Omental fat pad (tissue), 3 donors: ENCODE measurements at regions not wholly inside any gene's neighbourhood (a gene's known extent, or its start where the extent isn't known, plus 50 kb on each side); places are given as distances from the start of the nearest gene placed in this dataset.

ENCODE experiments used
- ATAC-seq: fragments of 150-250 bp; one replicate; pipeline ENCODE4 v1.9.1; 2016; ENCODE audit warnings: mild to moderate bottlenecking, moderate library complexity; ENCODE audit not compliant: low FRiP score
- DNase-seq: peaks from one replicate; pipeline ENCODE4 v3.0.0-alpha.2; 2019; ENCODE audit warnings: low spot score
- CTCF ChIP-seq, 3 donors: fragments of 450-650 bp; IDR thresholded peaks; one replicate each; pipeline ENCODE4 v1.5.1; 2016 to 2017; ENCODE audit warnings: antibody characterized with exemption in 3 of 3, mild to moderate bottlenecking in 3 of 3, moderate library complexity in 2 of 3

- ATAC-seq = no peak
- no peak for DNase-seq
- no peak for TF ChIP-seq CTCF (IDR thresholded peaks at IDR 0.05)
Measured at GRCh38 chr1:30471307-30471706, 252.1 kb downstream of the MATN1 start.

- no peak for TF ChIP-seq CTCF (IDR thresholded peaks at IDR 0.05)
- DNase-seq = no peak
- ATAC-seq = no peak
Measured at GRCh38 chr1:30469426-30469825, 254.0 kb downstream of the MATN1 start.

- DNase-seq = no peak
- TF ChIP-seq CTCF (IDR thresholded peaks at IDR 0.05) = no peak
Measured at GRCh38 chr1:30467101-30467500, 256.3 kb downstream of the MATN1 start.

GRCh38 chr1:30466610-30467009, 256.8 kb downstream of the MATN1 start:
- TF ChIP-seq CTCF (IDR thresholded peaks at IDR 0.05) = no peak
- ATAC-seq (no peak), DNase-seq (no peak)

More at GRCh38 chr1:30467101-30467500, 256.3 kb downstream of the MATN1 start:
- no peak for ATAC-seq

- TF ChIP-seq CTCF (IDR thresholded peaks at IDR 0.05) = no peak
- no peak for DNase-seq
- ATAC-seq = no peak
Measured at GRCh38 chr1:30466026-30466425, 257.4 kb downstream of the MATN1 start.

- no peak for TF ChIP-seq CTCF (IDR thresholded peaks at IDR 0.05)
- no peak for ATAC-seq
- no peak for DNase-seq
Measured at GRCh38 chr1:30465096-30465495, 258.3 kb downstream of the MATN1 start.

- no peak for ATAC-seq
- no peak for TF ChIP-seq CTCF (IDR thresholded peaks at IDR 0.05)
- no peak for DNase-seq
Measured at GRCh38 chr1:30464187-30464617, 259.2 kb downstream of the MATN1 start.
